ENCODE measurements at regions not wholly inside any gene's neighbourhood (a gene's known extent, or its start where the extent isn't known, plus 50 kb on each side); places are given as distances from the start of the nearest gene placed in this dataset.

DNA sequence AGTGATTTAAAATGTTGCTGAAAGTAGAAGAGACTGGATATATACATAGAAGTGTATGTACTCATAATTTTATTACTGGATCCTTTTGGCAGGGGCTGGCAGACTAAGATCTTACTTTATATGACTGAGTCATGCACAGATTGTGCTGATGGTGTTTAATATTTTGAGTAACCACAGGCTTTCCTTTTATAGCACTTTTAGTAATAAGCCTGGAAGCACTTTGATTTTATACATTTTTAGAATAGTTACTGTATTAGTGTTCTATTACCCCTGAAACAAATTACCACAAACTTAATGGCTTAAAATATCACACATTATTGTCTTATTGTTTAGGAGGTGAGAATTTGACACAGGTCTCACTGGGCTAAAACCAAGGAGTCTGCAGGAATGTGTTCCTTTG lies 113.4 kb upstream of the CDH8 start:
- TF ChIP-seq, protein P1, sequence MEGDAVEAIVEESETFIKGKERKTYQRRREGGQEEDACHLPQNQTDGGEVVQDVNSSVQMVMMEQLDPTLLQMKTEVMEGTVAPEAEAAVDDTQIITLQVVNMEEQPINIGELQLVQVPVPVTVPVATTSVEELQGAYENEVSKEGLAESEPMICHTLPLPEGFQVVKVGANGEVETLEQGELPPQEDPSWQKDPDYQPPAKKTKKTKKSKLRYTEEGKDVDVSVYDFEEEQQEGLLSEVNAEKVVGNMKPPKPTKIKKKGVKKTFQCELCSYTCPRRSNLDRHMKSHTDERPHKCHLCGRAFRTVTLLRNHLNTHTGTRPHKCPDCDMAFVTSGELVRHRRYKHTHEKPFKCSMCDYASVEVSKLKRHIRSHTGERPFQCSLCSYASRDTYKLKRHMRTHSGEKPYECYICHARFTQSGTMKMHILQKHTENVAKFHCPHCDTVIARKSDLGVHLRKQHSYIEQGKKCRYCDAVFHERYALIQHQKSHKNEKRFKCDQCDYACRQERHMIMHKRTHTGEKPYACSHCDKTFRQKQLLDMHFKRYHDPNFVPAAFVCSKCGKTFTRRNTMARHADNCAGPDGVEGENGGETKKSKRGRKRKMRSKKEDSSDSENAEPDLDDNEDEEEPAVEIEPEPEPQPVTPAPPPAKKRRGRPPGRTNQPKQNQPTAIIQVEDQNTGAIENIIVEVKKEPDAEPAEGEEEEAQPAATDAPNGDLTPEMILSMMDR (IDR thresholded peaks at IDR 0.05; ENCODE audit: low read depth, low read length, poor library complexity, severe bottlenecking), result no peak
- no peak for TF ChIP-seq EZH2phosphoT487 (IDR thresholded peaks at IDR 0.05; ENCODE audit: borderline replicate concordance, low read length)

All from DOHH2 (cell line).